HG02610 (cell line): ENCODE measurements at regions not wholly inside any gene's neighbourhood (a gene's known extent, or its start where the extent isn't known, plus 50 kb on each side); places are given as distances from the start of the nearest gene placed in this dataset.

Experiments used
- ATAC-seq: cut with Tn5 transposase; IDR thresholded peaks from one replicate; pipeline ENCODE4 v1.9.1; 2021; ENCODE audit warnings: mild to moderate bottlenecking, moderate library complexity; ENCODE audit not compliant: unreplicated experiment

GRCh38 chrX:110600745-110601310, 194.8 kb downstream of the CHRDL1 start:
- ATAC-seq, result no peak

- ATAC-seq, result no peak
These were observed 181.0 kb downstream of the CHRDL1 start for GRCh38 chrX:110614596-110614995.
